ENCODE measurements at regions not wholly inside any gene's neighbourhood (a gene's known extent, or its start where the extent isn't known, plus 50 kb on each side); places are given as distances from the start of the nearest gene placed in this dataset.

GRCh38 chr2:75870651-75871137 is 160.0 kb upstream of the GCFC2 start:
- TF ChIP-seq CTCF (IDR thresholded peaks at IDR 0.05): no peak
- TF ChIP-seq ELF1 (IDR thresholded peaks at IDR 0.05): no peak
- TF ChIP-seq USF2 (IDR thresholded peaks at IDR 0.05; ENCODE audit: borderline replicate concordance, low read depth, low read length): no peak
- TF ChIP-seq SMC3 (IDR thresholded peaks at IDR 0.05; ENCODE audit: low read depth, low read length): no peak
- no peak for TF ChIP-seq TEAD4 (IDR thresholded peaks at IDR 0.05; ENCODE audit: borderline replicate concordance, insufficient read depth)
- no peak for TF ChIP-seq RXRA (IDR thresholded peaks at IDR 0.05; ENCODE audit: borderline replicate concordance, low read depth)
- no peak for TF ChIP-seq NRF1 (IDR thresholded peaks at IDR 0.05; ENCODE audit: low read depth, low read length)
- no peak for TF ChIP-seq POLR2AphosphoS5 (IDR thresholded peaks at IDR 0.05; ENCODE audit: low read depth, low read length)
- TF ChIP-seq TAF1 (IDR thresholded peaks at IDR 0.05; ENCODE audit: borderline replicate concordance, low read depth, low read length): no peak
- TF ChIP-seq USF1 (IDR thresholded peaks at IDR 0.05; ENCODE audit: borderline replicate concordance, low read depth): no peak
- TF ChIP-seq YY1 (IDR thresholded peaks at IDR 0.05; ENCODE audit: low read depth): no peak
- no peak for TF ChIP-seq EZH2phosphoT487 (IDR thresholded peaks at IDR 0.05; ENCODE audit: borderline replicate concordance, low read depth)
- TF ChIP-seq CHD2 (IDR thresholded peaks at IDR 0.05; ENCODE audit: low read length, partially characterized antibody): no peak
- no peak for TF ChIP-seq FOSL2 (IDR thresholded peaks at IDR 0.05; ENCODE audit: borderline replicate concordance, low read depth)
